ENCODE measurements at regions not wholly inside any gene's neighbourhood (a gene's known extent, or its start where the extent isn't known, plus 50 kb on each side); places are given as distances from the start of the nearest gene placed in this dataset.
A peak's percentile ranks its signal among the peaks of the same experiment; 100 is the strongest.
"Not testable (repeated sequence)": the region's sequence is repeated elsewhere in the genome, so short reads cannot be mapped to it uniquely, and the experiment has no call there.

DNA sequence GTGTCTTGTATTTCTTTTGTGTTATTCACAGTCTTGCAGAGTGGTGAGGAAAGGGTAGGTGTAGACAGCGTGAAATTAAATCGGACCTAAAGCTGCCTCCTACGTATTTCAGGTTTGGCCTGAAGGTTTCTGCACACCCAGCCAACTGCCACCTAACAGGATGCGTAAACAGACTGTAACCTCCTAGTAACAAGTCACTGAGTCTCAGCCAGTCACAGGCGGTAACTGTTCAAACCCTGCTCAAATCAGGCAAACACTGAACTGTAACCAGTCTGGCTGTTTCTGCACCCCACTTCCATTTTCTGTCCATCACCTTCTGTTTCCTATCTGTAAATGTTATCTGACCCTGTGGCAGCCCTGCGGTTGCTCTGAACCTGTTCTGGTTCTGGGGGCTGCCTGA lies 87.1 kb downstream of the ADAMTS15 start:
- Histone ChIP-seq H3K4me3 (ENCODE audit: low read depth in 2 of 2, low read length in 2 of 2) (no peak overlapping the region), H3K36me3 (ENCODE audit: control insufficient read depth, insufficient read depth, low read length) (no peaks in the 10 kb centered on the region), H3K27ac (ENCODE audit: low read length) (peak overlapping the region; percentile 30), H3K9me3 (ENCODE audit: control insufficient read depth, insufficient read depth, low read depth, low read length) (no peaks in the 10 kb centered on the region), H3K4me1 (ENCODE audit: control insufficient read depth, insufficient read depth, low read length) (no peaks in the 10 kb centered on the region; the same call in 1 of the 2 replicates), H3K27me3 (ENCODE audit: control insufficient read depth, insufficient read depth, low read length) (no peaks in the 10 kb centered on the region)
- ATAC-seq (peak; percentile 58), DNase-seq (ENCODE audit: low read depth, low spot score) (no peak)
- intact Hi-C loops (cut with micrococcal nuclease; ENCODE audit: unreplicated experiment) (no loop called here), in situ Hi-C loops (cut with HindIII; ENCODE audit: low pct_unique_long_range_greater_than_20kb, low sequenced_read_pairs) (no loop called here)
- TF ChIP-seq POLR2AphosphoS5 (IDR thresholded peaks at IDR 0.05; ENCODE audit: low read depth, low read length), result no peak
- TF ChIP-seq TCF7L2 (IDR thresholded peaks at IDR 0.05; ENCODE audit: low read depth, low read length), result no peak
- TF ChIP-seq, protein P1, sequence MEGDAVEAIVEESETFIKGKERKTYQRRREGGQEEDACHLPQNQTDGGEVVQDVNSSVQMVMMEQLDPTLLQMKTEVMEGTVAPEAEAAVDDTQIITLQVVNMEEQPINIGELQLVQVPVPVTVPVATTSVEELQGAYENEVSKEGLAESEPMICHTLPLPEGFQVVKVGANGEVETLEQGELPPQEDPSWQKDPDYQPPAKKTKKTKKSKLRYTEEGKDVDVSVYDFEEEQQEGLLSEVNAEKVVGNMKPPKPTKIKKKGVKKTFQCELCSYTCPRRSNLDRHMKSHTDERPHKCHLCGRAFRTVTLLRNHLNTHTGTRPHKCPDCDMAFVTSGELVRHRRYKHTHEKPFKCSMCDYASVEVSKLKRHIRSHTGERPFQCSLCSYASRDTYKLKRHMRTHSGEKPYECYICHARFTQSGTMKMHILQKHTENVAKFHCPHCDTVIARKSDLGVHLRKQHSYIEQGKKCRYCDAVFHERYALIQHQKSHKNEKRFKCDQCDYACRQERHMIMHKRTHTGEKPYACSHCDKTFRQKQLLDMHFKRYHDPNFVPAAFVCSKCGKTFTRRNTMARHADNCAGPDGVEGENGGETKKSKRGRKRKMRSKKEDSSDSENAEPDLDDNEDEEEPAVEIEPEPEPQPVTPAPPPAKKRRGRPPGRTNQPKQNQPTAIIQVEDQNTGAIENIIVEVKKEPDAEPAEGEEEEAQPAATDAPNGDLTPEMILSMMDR (IDR thresholded peaks at IDR 0.05), result no peak
- no peak for TF ChIP-seq REST (IDR thresholded peaks at IDR 0.05; ENCODE audit: insufficient read depth in 1 of 2, low read depth in 2 of 2, low read length in 1 of 2)
- TF ChIP-seq SIN3A (IDR thresholded peaks at IDR 0.05; ENCODE audit: borderline replicate concordance, insufficient read depth, low read depth, low read length), result no peak
- ChIA-PET CTCF (no interaction called here), POLR2A (no interaction called here)
- BruUV-seq (replicated peaks), result no TSS peak

- TF ChIP-seq, protein P1 (IDR thresholded peaks at IDR 0.05), result no peak
- TF ChIP-seq SIN3A (IDR thresholded peaks at IDR 0.05; ENCODE audit: borderline replicate concordance, insufficient read depth, low read depth, low read length) (no peak), POLR2AphosphoS5 (IDR thresholded peaks at IDR 0.05; ENCODE audit: low read depth, low read length) (no peak), REST (IDR thresholded peaks at IDR 0.05; ENCODE audit: insufficient read depth in 1 of 2, low read depth in 2 of 2, low read length in 1 of 2) (no peak), TCF7L2 (IDR thresholded peaks at IDR 0.05; ENCODE audit: low read depth, low read length) (no peak)
- CTCF ChIA-PET, result no interaction called here
- H3K27ac ChIP-seq (ENCODE audit: low read length), result peak overlapping the region; percentile 30
- H3K4me1 ChIP-seq (ENCODE audit: control insufficient read depth, insufficient read depth, low read length), result no peaks in the 10 kb centered on the region; the same call in 1 of the 2 replicates
- BruUV-seq (replicated peaks), result no TSS peak
- no peak overlapping the region for H3K4me3 ChIP-seq (ENCODE audit: low read depth in 2 of 2, low read length in 2 of 2)
- H3K27me3 ChIP-seq (ENCODE audit: control insufficient read depth, insufficient read depth, low read length), result no peaks in the 10 kb centered on the region
- DNase-seq (ENCODE audit: low read depth, low spot score), result no peak
- ATAC-seq, result peak; percentile 51
- in situ Hi-C loops (cut with HindIII; ENCODE audit: low pct_unique_long_range_greater_than_20kb, low sequenced_read_pairs) (no loop called here), intact Hi-C loops (cut with micrococcal nuclease; ENCODE audit: unreplicated experiment) (no loop called here)
- POLR2A ChIA-PET, result no interaction called here
- H3K9me3 ChIP-seq (ENCODE audit: control insufficient read depth, insufficient read depth, low read depth, low read length), result no peaks in the 10 kb centered on the region
- no peaks in the 10 kb centered on the region for H3K36me3 ChIP-seq (ENCODE audit: control insufficient read depth, insufficient read depth, low read length)
Observed at GRCh38 chr11:130536106-130537040, 87.9 kb downstream of the ADAMTS15 start.

DNA sequence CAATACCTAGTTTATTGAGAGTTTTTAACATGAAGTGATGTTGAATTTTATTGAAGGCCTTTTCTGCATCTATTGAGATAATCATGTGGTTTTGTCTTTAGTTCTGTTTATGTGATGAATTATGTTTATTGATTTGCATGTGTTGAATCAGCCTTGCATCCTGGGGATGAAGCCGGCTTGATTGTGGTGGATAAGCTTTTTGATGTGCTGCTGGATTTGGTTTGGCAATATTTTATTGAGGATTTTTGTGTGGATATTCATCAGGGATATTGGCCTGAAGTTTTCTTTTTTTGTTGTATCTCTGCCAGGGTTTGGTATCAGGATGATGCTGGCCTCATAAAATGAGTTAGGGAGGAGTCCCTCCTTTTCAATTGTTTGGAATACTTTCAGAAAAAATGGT lies 91.2 kb downstream of the ADAMTS15 start:
- H3K27me3 ChIP-seq (ENCODE audit: control insufficient read depth, insufficient read depth, low read length); BruUV-seq (replicated peaks); DNase-seq (ENCODE audit: low read depth, low spot score); CTCF ChIA-PET; H3K9me3 ChIP-seq (ENCODE audit: control insufficient read depth, insufficient read depth, low read depth, low read length); ATAC-seq; in situ Hi-C loops (cut with HindIII; ENCODE audit: low pct_unique_long_range_greater_than_20kb, low sequenced_read_pairs); POLR2A ChIA-PET; intact Hi-C loops (cut with micrococcal nuclease; ENCODE audit: unreplicated experiment); H3K4me3 ChIP-seq (ENCODE audit: low read depth in 2 of 2, low read length in 2 of 2); H3K27ac ChIP-seq (ENCODE audit: low read length); H3K36me3 ChIP-seq (ENCODE audit: control insufficient read depth, insufficient read depth, low read length); H3K4me1 ChIP-seq (ENCODE audit: control insufficient read depth, insufficient read depth, low read length): not testable (repeated sequence)

Measured in Panc1 (cell line).